CD4-positive, alpha-beta memory T cell (primary cell): ENCODE measurements at regions not wholly inside any gene's neighbourhood (a gene's known extent, or its start where the extent isn't known, plus 50 kb on each side); places are given as distances from the start of the nearest gene placed in this dataset.

ENCODE experiments used
- CTCF ChIA-PET: fragments of 350-600 bp; sonication (Branson Sonifier 250); formaldehyde crosslinking; loops from one replicate; lab custom pipeline; 2021; ENCODE audit warnings: inconsistent platforms; ENCODE audit not compliant: partially characterized antibody; lab: Charles Lee
- POLR2A ChIA-PET: fragments of 350-600 bp; sonication (Branson Sonifier 250); formaldehyde crosslinking; loops from one replicate; lab custom pipeline; 2021; ENCODE audit not compliant: partially characterized antibody; lab: Charles Lee
- DNase-seq, 5 donors: peaks; one replicate each; pipeline versions ENCODE4 v3.0.0 to v3.0.0-alpha.2; 2020 to 2022; ENCODE audit warnings: mixed read lengths in 1 of 5
- H3K27ac ChIP-seq: one replicate; pipeline ENCODE4 v1.7.0; 2013; ENCODE audit warnings: low read depth, low read length
- H3K27me3 ChIP-seq: 2 replicates; pipeline ENCODE4 v1.7.0; 2013; ENCODE audit warnings: mild to moderate bottlenecking, low read length, moderate library complexity; ENCODE audit not compliant: insufficient read depth
- H3K36me3 ChIP-seq: 2 replicates; pipeline ENCODE4 v1.7.0; 2013; ENCODE audit warnings: mild to moderate bottlenecking, low read length, moderate library complexity; ENCODE audit not compliant: insufficient read depth
- H3K4me1 ChIP-seq: 2 replicates; pipeline ENCODE4 v1.7.0; 2013; ENCODE audit warnings: mild to moderate bottlenecking, low read length, moderate library complexity; ENCODE audit not compliant: insufficient read depth
- H3K4me3 ChIP-seq, 2 donors: one replicate each; pipeline ENCODE4 v1.7.0; 2013; ENCODE audit warnings: low read length in 2 of 2, mild to moderate bottlenecking in 1 of 2
- H3K9me3 ChIP-seq, 2 donors: one replicate each; pipeline ENCODE4 v1.7.0; 2013; ENCODE audit warnings: low read length in 2 of 2, control low read depth in 1 of 2; ENCODE audit not compliant: control insufficient read depth in 1 of 2
- H3K27ac Mint-ChIP-seq, 7 donors: one replicate each; pipeline ENCODE4 v1.8.0; 2020 to 2021; ENCODE audit warnings: mixed read lengths in 7 of 7, mild to moderate bottlenecking in 6 of 7, inconsistent platforms in 3 of 7, moderate library complexity in 3 of 7
- H3K27me3 Mint-ChIP-seq, 2 donors: one replicate each; pipeline ENCODE4 v1.8.0; 2020 to 2021; ENCODE audit warnings: mixed read lengths in 2 of 2
- H3K36me3 Mint-ChIP-seq, 2 donors: one replicate each; pipeline ENCODE4 v1.8.0; 2020 to 2021; ENCODE audit warnings: mixed read lengths in 2 of 2, inconsistent platforms in 1 of 2, mild to moderate bottlenecking in 1 of 2
- H3K4me1 Mint-ChIP-seq, 4 donors: one replicate each; pipeline ENCODE4 v1.8.0; 2020 to 2021; ENCODE audit warnings: mixed read lengths in 4 of 4, mild to moderate bottlenecking in 1 of 4
- H3K4me3 Mint-ChIP-seq, 8 donors: one replicate each; pipeline ENCODE4 v1.8.0; 2020 to 2021; ENCODE audit warnings: mixed read lengths in 8 of 8, mild to moderate bottlenecking in 7 of 8, moderate library complexity in 6 of 8, inconsistent platforms in 3 of 8
- H3K9me3 Mint-ChIP-seq, 8 donors: one replicate each; pipeline ENCODE4 v1.8.0; 2020 to 2021; ENCODE audit warnings: mixed read lengths in 8 of 8, mild to moderate bottlenecking in 5 of 8, inconsistent platforms in 3 of 8, moderate library complexity in 1 of 8
- intact Hi-C: fragments of 100-400 bp; cut with micrococcal nuclease; formaldehyde crosslinking; loops from one replicate; pipeline ENCODE4 v1.15.1; 2023

DNA sequence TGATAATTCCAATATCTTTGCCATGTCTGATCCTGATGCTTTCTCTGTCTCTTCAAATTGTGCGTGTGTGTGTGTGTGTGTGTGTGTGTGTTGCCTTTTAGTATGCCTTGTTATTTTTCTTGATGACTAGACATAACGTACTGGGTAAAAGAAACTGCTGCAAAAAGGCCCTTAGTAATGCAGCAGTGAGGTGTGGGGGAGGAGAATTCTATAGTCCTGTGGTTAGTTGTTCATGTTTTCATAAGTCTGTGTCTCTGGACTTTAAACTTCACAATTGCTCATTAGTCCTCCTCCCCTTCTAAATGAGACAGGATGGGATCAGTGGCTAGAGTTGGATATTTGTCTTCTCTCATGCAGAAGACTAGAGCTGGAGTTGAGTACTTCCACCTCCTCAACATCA lies 346.2 kb upstream of the IRX1 start:
- Histone ChIP-seq H3K27ac (no peak overlapping the region), H3K36me3 (no peaks in the 10 kb centered on the region), H3K4me3 (no peak overlapping the region), H3K27me3 (no peaks in the 10 kb centered on the region), H3K4me1 (no peaks in the 10 kb centered on the region), H3K9me3 (no peaks in the 10 kb centered on the region)
- H3K4me1 Mint-ChIP-seq, result no peaks in the 10 kb centered on the region
- H3K4me3 Mint-ChIP-seq, result no peak overlapping the region
- H3K27ac Mint-ChIP-seq, result no peak overlapping the region
- no peaks in the 10 kb centered on the region for H3K36me3 Mint-ChIP-seq
- CTCF ChIA-PET, result no interaction called here
- DNase-seq, result no peak
- no peaks in the 10 kb centered on the region for H3K27me3 Mint-ChIP-seq
- H3K9me3 Mint-ChIP-seq, result peaks cover 0 to 13% (median 8%) of the 10 kb centered on the region in 8 donors
- POLR2A ChIA-PET, result no interaction called here
- intact Hi-C loops, result no loop called here

- H3K4me3 Mint-ChIP-seq, result no peak overlapping the region
- H3K27ac ChIP-seq, result no peak overlapping the region
- no peak for DNase-seq
- no peaks in the 10 kb centered on the region for H3K27me3 ChIP-seq
- peaks cover 2 to 19% (median 9%) of the 10 kb centered on the region in 8 donors for H3K9me3 Mint-ChIP-seq
- no peaks in the 10 kb centered on the region for H3K27me3 Mint-ChIP-seq
- no peaks in the 10 kb centered on the region for H3K36me3 ChIP-seq
- H3K4me3 ChIP-seq, result no peak overlapping the region
- peak overlapping the region in 1 of 7 donors; percentile 63 for H3K27ac Mint-ChIP-seq
- H3K4me1 Mint-ChIP-seq, result no peaks in the 10 kb centered on the region
- ChIA-PET CTCF (no interaction called here), POLR2A (no interaction called here)
- no peaks in the 10 kb centered on the region for H3K4me1 ChIP-seq
- intact Hi-C loops, result no loop called here
- peaks cover 0 to 3% of the 10 kb centered on the region in 2 donors for H3K36me3 Mint-ChIP-seq
- no peaks in the 10 kb centered on the region for H3K9me3 ChIP-seq
Measured at GRCh38 chr5:3237276-3237868, 358.3 kb upstream of the IRX1 start.

DNA sequence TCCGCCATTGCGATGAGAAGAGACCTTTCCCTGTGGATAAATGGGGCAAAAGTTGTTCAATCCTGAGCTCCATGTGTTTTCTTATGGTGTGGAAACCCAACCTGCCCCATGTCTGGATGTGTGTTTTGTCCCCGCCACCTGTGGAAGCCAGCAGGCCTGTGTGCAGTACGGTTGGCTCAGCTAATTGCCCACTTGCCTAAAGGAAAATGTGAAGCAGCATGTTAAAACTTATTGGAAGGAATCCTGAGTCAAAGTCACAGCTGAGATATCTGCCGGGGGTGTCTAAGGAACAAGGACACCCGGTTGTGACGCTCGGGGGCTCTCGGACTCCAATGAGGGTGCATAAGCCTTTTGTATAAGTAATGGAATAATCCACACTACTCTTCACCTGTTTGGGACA lies 361.1 kb upstream of the IRX1 start:
- H3K9me3 Mint-ChIP-seq, result peaks cover 0 to 16% (median 9%) of the 10 kb centered on the region in 8 donors
- intact Hi-C loops, result no loop called here
- H3K36me3 ChIP-seq, result no peaks in the 10 kb centered on the region
- H3K27ac ChIP-seq, result no peak overlapping the region
- CTCF ChIA-PET, result no interaction called here
- no peak for DNase-seq
- H3K9me3 ChIP-seq, result no peaks in the 10 kb centered on the region
- H3K27me3 Mint-ChIP-seq, result no peaks in the 10 kb centered on the region
- H3K4me3 Mint-ChIP-seq, result no peak overlapping the region
- POLR2A ChIA-PET, result no interaction called here
- no peak overlapping the region for H3K27ac Mint-ChIP-seq
- no peaks in the 10 kb centered on the region for H3K4me1 ChIP-seq
- H3K4me1 Mint-ChIP-seq, result no peaks in the 10 kb centered on the region
- no peaks in the 10 kb centered on the region for H3K27me3 ChIP-seq
- H3K4me3 ChIP-seq, result no peak overlapping the region
- H3K36me3 Mint-ChIP-seq, result peaks cover 0 to 3% of the 10 kb centered on the region in 2 donors

- H3K27me3 Mint-ChIP-seq, result no peaks in the 10 kb centered on the region
- ChIA-PET POLR2A (no interaction called here), CTCF (no interaction called here)
- Histone ChIP-seq H3K27ac (no peak overlapping the region), H3K4me1 (no peaks in the 10 kb centered on the region), H3K27me3 (no peaks in the 10 kb centered on the region), H3K9me3 (no peaks in the 10 kb centered on the region), H3K36me3 (no peaks in the 10 kb centered on the region), H3K4me3 (no peak overlapping the region)
- H3K27ac Mint-ChIP-seq, result no peak overlapping the region
- peaks cover 0 to 10% (median 4%) of the 10 kb centered on the region in 8 donors for H3K9me3 Mint-ChIP-seq
- no peak overlapping the region for H3K4me3 Mint-ChIP-seq
- intact Hi-C loops, result no loop called here
- H3K4me1 Mint-ChIP-seq, result no peaks in the 10 kb centered on the region
- no peak for DNase-seq
- peaks cover 0 to under 1% of the 10 kb centered on the region in 2 donors for H3K36me3 Mint-ChIP-seq
Measured at GRCh38 chr5:3230941-3231340, 364.7 kb upstream of the IRX1 start.

- no peak overlapping the region for H3K4me3 Mint-ChIP-seq
- no peaks in the 10 kb centered on the region for H3K27me3 Mint-ChIP-seq
- H3K27ac ChIP-seq, result no peak overlapping the region
- no peaks in the 10 kb centered on the region for H3K27me3 ChIP-seq
- no peak for DNase-seq
- H3K9me3 ChIP-seq, result no peaks in the 10 kb centered on the region
- POLR2A ChIA-PET, result no interaction called here
- H3K4me3 ChIP-seq, result no peak overlapping the region
- intact Hi-C loops, result no loop called here
- no peak overlapping the region for H3K27ac Mint-ChIP-seq
- H3K36me3 ChIP-seq, result no peaks in the 10 kb centered on the region
- no peaks in the 10 kb centered on the region for H3K4me1 ChIP-seq
- H3K36me3 Mint-ChIP-seq, result no peaks in the 10 kb centered on the region
- CTCF ChIA-PET, result no interaction called here
- no peaks in the 10 kb centered on the region for H3K4me1 Mint-ChIP-seq
- peaks cover 0 to 10% (median 4%) of the 10 kb centered on the region in 8 donors for H3K9me3 Mint-ChIP-seq
Measured at GRCh38 chr5:3230254-3230653, 365.4 kb upstream of the IRX1 start.

GRCh38 chr5:3226196-3226920 lies 369.3 kb upstream of the IRX1 start:
- H3K4me1 ChIP-seq, result no peaks in the 10 kb centered on the region
- Mint-ChIP-seq H3K36me3 (no peaks in the 10 kb centered on the region), H3K9me3 (peaks cover 0 to 6% (median 3%) of the 10 kb centered on the region in 8 donors), H3K27ac (no peak overlapping the region), H3K4me3 (no peak overlapping the region), H3K27me3 (no peaks in the 10 kb centered on the region), H3K4me1 (no peaks in the 10 kb centered on the region)
- H3K36me3 ChIP-seq, result no peaks in the 10 kb centered on the region
- intact Hi-C loops, result no loop called here
- POLR2A ChIA-PET, result no interaction called here
- no peaks in the 10 kb centered on the region for H3K9me3 ChIP-seq
- H3K27me3 ChIP-seq, result no peaks in the 10 kb centered on the region
- DNase-seq, result no peak
- H3K4me3 ChIP-seq, result no peak overlapping the region
- no peak overlapping the region for H3K27ac ChIP-seq
- CTCF ChIA-PET, result no interaction called here

DNA sequence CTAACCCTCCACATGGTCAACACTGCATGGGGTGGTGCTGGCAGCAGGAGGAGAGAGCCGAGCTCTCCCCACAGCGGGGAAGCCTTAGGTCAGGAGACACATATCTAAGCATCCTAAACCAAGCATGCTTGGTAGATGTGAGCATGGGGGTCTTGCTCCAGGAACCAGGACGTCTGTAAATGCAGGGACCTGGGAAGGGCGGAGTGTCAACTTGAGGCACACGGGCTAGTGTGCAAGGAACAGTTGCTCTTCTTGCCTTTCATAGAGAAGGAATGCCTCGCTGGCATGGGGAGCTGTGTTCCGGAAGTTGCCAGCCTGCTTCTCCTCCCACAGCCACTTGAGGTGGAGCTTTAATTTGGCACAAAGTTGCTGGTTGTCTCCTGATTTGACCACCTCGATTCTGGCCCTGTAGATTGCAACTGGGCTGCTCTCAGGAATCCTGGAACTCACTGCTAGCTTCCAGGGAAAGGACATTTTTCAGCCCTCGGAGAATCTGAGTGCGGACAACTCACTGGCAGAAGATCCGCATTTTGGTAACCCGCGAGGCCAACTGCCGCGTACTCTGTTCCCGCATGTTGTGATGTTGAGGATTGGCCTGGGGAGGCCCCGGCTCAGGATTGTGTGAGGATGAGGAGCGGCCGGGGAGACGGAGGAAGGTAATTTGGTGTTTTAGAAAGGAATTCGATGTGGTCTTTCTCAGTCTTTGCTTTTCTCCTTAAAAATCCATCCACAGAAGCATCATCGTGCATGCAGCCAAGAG lies 370.3 kb upstream of the IRX1 start:
- no peak for DNase-seq
- H3K27me3 Mint-ChIP-seq, result no peaks in the 10 kb centered on the region
- no peaks in the 10 kb centered on the region for H3K9me3 ChIP-seq
- intact Hi-C loops, result no loop called here
- no peaks in the 10 kb centered on the region for H3K27me3 ChIP-seq
- no peak overlapping the region for H3K27ac ChIP-seq
- H3K4me3 ChIP-seq, result no peak overlapping the region
- H3K36me3 ChIP-seq, result no peaks in the 10 kb centered on the region
- H3K4me1 Mint-ChIP-seq, result no peaks in the 10 kb centered on the region
- no peaks in the 10 kb centered on the region for H3K4me1 ChIP-seq
- no peak overlapping the region for H3K4me3 Mint-ChIP-seq
- ChIA-PET POLR2A (no interaction called here), CTCF (no interaction called here)
- H3K9me3 Mint-ChIP-seq, result peaks cover 0 to 8% (median 3%) of the 10 kb centered on the region in 8 donors
- no peaks in the 10 kb centered on the region for H3K36me3 Mint-ChIP-seq
- no peak overlapping the region for H3K27ac Mint-ChIP-seq
